ENCODE measurements at regions not wholly inside any gene's neighbourhood (a gene's known extent, or its start where the extent isn't known, plus 50 kb on each side); places are given as distances from the start of the nearest gene placed in this dataset.

- no peaks in the 10 kb centered on the region for H3K27me3 ChIP-seq (ENCODE audit: control insufficient read depth, insufficient read depth)
- no peak for ATAC-seq
- intact Hi-C loops (cut with DNase I), result no loop called here
- WGBS, result 61% methylated on average over 2 of the region's 2 CpGs
- H3K4me1 ChIP-seq (ENCODE audit: control insufficient read depth, insufficient read depth, low read length), result peaks cover 5% of the 10 kb centered on the region
- DNase-seq, result no peak
- no peak overlapping the region for H3K27ac ChIP-seq (ENCODE audit: low read length)
- no peak overlapping the region for H3K4me3 ChIP-seq (ENCODE audit: low read length)
- no peaks in the 10 kb centered on the region for H3K9me3 ChIP-seq (ENCODE audit: control insufficient read depth, low read length)
Observed at GRCh38 chr16:56022818-56023217, 147.6 kb upstream of the CES5A start.

DNA sequence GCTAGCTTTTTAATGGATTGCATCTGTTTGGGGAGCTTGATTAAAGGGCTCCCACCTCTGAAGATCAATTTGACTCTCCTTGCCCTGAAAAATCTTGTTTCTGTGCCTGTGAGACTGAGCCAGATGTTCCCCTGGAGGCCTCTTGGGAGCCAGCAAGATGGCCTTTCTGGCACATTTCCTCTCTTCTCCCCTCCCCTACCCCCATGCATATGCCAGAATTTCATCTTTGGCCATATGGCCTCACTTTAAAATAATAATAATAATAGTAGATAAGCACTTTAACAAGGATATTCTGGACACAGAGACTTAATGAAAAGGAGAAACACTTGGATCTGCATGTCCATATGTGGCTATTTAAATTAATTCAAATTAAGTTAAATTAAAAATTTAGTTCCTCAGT lies 144.1 kb upstream of the CES5A start:
- Histone ChIP-seq H3K27me3 (ENCODE audit: control insufficient read depth, insufficient read depth) (no peaks in the 10 kb centered on the region), H3K4me3 (ENCODE audit: low read length) (no peak overlapping the region), H3K27ac (ENCODE audit: low read length) (no peak overlapping the region), H3K4me1 (ENCODE audit: control insufficient read depth, insufficient read depth, low read length) (peaks cover 5% of the 10 kb centered on the region), H3K9me3 (ENCODE audit: control insufficient read depth, low read length) (no peaks in the 10 kb centered on the region)
- intact Hi-C loops (cut with DNase I), result no loop called here
- no peak for ATAC-seq
- no peak for DNase-seq

DNA sequence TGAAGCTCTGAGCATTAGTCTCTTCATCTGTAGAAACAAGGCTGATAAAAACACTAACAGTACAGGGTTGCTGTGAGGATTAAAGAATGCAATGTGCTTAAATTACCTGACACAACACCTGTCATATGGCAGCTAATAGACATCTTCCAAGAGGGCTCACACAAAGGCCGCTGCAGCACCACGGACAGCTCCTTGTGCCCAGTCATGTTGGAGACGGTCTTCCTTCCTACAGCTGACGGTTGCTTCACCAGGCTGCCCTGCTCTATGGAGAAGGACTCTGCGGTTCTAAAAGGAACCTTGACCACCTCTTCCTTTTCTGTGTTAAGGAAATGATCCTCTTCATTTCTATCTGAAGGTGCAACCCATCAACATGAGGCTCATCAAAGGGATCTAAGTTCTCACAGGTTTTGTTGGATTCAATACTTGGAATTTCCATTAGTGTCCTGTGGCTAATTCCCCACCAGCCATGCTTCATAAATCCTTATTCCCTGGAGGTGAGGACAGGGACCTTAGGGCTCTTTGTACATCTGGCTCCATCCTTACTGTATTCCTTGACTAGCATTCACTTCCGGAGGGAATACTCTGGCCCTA lies 138.9 kb upstream of the CES5A start:
- Histone ChIP-seq H3K27me3 (ENCODE audit: control insufficient read depth, insufficient read depth) (no peaks in the 10 kb centered on the region), H3K4me1 (ENCODE audit: control insufficient read depth, insufficient read depth, low read length) (peaks cover 3% of the 10 kb centered on the region), H3K4me3 (ENCODE audit: low read length) (no peak overlapping the region), H3K27ac (ENCODE audit: low read length) (no peak overlapping the region), H3K9me3 (ENCODE audit: control insufficient read depth, low read length) (no peaks in the 10 kb centered on the region)
- WGBS, result 22% methylated on average over 6 of the region's 6 CpGs
- intact Hi-C loops (cut with DNase I), result no loop called here
- DNase-seq (peak; percentile 57 to 89 (median 84)), ATAC-seq (no peak)

DNA sequence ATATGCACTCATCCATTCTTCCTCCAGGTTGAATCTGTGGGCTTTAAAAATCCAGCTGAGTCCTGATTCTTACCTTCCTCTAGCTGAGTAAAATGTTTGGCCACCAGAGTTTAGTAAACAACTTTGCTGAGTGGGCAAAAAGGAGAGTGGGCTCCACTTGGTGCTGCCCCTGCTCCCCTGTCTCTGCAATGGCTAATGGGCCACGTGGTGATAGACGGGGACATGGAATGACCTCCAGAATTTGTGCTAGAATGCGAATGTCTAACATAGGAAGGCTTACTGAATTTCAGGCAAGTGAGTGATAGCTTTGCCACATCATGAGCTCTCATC lies 137.3 kb upstream of the CES5A start:
- H3K27ac ChIP-seq (ENCODE audit: low read length), result no peak overlapping the region
- no peak overlapping the region for H3K4me3 ChIP-seq (ENCODE audit: low read length)
- 44% methylated on average over 3 of the region's 3 CpGs for WGBS
- ATAC-seq, result no peak
- H3K9me3 ChIP-seq (ENCODE audit: control insufficient read depth, low read length), result no peaks in the 10 kb centered on the region
- no peaks in the 10 kb centered on the region for H3K4me1 ChIP-seq (ENCODE audit: control insufficient read depth, insufficient read depth, low read length)
- no peak for DNase-seq
- H3K27me3 ChIP-seq (ENCODE audit: control insufficient read depth, insufficient read depth), result no peaks in the 10 kb centered on the region
- intact Hi-C loops (cut with DNase I), result no loop called here

DNA sequence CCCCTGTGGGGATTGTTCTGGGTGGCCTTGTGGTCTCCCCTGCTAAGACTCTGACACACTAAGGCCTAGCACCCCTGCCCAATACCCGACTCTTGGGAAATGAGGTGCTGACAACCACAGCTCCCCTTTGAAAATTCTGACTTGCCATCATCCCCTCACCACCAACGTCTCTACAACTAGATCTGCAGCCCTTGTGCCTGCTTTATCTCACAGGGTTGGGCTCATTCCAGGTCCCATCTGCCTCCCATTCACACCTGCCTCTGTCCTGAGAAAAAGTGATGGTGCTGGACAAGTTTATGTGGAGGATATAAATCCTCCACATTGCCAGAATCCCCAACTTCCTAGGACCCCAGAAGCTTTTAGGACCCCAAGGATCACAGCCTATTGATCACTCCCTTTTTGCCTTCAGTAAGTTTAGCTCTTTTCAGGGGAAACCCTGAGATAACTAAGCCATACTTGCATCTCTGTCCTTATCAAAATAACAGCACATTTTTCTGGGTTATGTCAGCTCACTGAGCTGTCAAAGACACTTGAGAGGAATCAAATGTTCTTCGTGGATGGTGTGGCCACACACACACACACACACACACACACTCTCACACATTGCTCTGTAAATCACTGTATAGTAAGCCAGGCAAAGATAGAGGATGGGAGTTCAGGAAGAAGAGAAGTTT lies 136.8 kb upstream of the CES5A start:
- intact Hi-C loops (cut with DNase I), result no loop called here
- Histone ChIP-seq H3K4me3 (ENCODE audit: low read length) (no peak overlapping the region), H3K4me1 (ENCODE audit: control insufficient read depth, insufficient read depth, low read length) (no peaks in the 10 kb centered on the region), H3K27me3 (ENCODE audit: control insufficient read depth, insufficient read depth) (no peaks in the 10 kb centered on the region), H3K9me3 (ENCODE audit: control insufficient read depth, low read length) (no peaks in the 10 kb centered on the region), H3K27ac (ENCODE audit: low read length) (no peak overlapping the region)
- DNase-seq (peak; percentile 18 to 57 (median 52)), ATAC-seq (peak; percentile 71 to 77)
- 23% methylated on average over 3 of the region's 3 CpGs for WGBS

GRCh38 chr16:56005958-56006357 lies 130.8 kb upstream of the CES5A start:
- Histone ChIP-seq H3K4me1 (ENCODE audit: control insufficient read depth, insufficient read depth, low read length) (no peaks in the 10 kb centered on the region), H3K27me3 (ENCODE audit: control insufficient read depth, insufficient read depth) (no peaks in the 10 kb centered on the region), H3K27ac (ENCODE audit: low read length) (no peak overlapping the region), H3K9me3 (ENCODE audit: control insufficient read depth, low read length) (no peaks in the 10 kb centered on the region), H3K4me3 (ENCODE audit: low read length) (no peak overlapping the region)
- ATAC-seq, result no peak
- intact Hi-C loops (cut with DNase I), result no loop called here
- 62% methylated on average over 1 of the region's 1 CpG for WGBS
- DNase-seq, result no peak

- H3K4me1 ChIP-seq (ENCODE audit: control insufficient read depth, insufficient read depth, low read length), result no peaks in the 10 kb centered on the region
- no peak overlapping the region for H3K4me3 ChIP-seq (ENCODE audit: low read length)
- no peak overlapping the region for H3K27ac ChIP-seq (ENCODE audit: low read length)
- WGBS, result 45% methylated on average over 1 of the region's 1 CpG
- DNase-seq (no peak), ATAC-seq (no peak)
- no peaks in the 10 kb centered on the region for H3K27me3 ChIP-seq (ENCODE audit: control insufficient read depth, insufficient read depth)
- H3K9me3 ChIP-seq (ENCODE audit: control insufficient read depth, low read length), result no peaks in the 10 kb centered on the region
- intact Hi-C loops (cut with DNase I), result no loop called here
Observed at GRCh38 chr16:55999683-56000082, 124.5 kb upstream of the CES5A start.

GRCh38 chr16:55993088-55993487 lies 117.9 kb upstream of the CES5A start:
- ATAC-seq (no peak), DNase-seq (no peak)
- intact Hi-C loops (cut with DNase I), result no loop called here
- Histone ChIP-seq H3K4me3 (ENCODE audit: low read length) (no peak overlapping the region), H3K27me3 (ENCODE audit: control insufficient read depth, insufficient read depth) (no peaks in the 10 kb centered on the region), H3K4me1 (ENCODE audit: control insufficient read depth, insufficient read depth, low read length) (no peaks in the 10 kb centered on the region), H3K27ac (ENCODE audit: low read length) (no peak overlapping the region), H3K9me3 (ENCODE audit: control insufficient read depth, low read length) (no peaks in the 10 kb centered on the region)
- WGBS, result 88% methylated on average over 3 of the region's 3 CpGs

GRCh38 chr16:55992551-55992950 lies 117.4 kb upstream of the CES5A start:
- H3K27ac ChIP-seq (ENCODE audit: low read length), result no peak overlapping the region
- H3K9me3 ChIP-seq (ENCODE audit: control insufficient read depth, low read length), result no peaks in the 10 kb centered on the region
- ATAC-seq (no peak), DNase-seq (no peak)
- H3K4me3 ChIP-seq (ENCODE audit: low read length), result no peak overlapping the region
- H3K4me1 ChIP-seq (ENCODE audit: control insufficient read depth, insufficient read depth, low read length), result no peaks in the 10 kb centered on the region
- WGBS, result 34% methylated on average over 1 of the region's 1 CpG
- intact Hi-C loops (cut with DNase I), result no loop called here
- no peaks in the 10 kb centered on the region for H3K27me3 ChIP-seq (ENCODE audit: control insufficient read depth, insufficient read depth)

GRCh38 chr16:55991843-55992242 lies 116.7 kb upstream of the CES5A start:
- Histone ChIP-seq H3K27me3 (ENCODE audit: control insufficient read depth, insufficient read depth) (no peaks in the 10 kb centered on the region), H3K4me3 (ENCODE audit: low read length) (no peak overlapping the region), H3K27ac (ENCODE audit: low read length) (no peak overlapping the region), H3K9me3 (ENCODE audit: control insufficient read depth, low read length) (no peaks in the 10 kb centered on the region), H3K4me1 (ENCODE audit: control insufficient read depth, insufficient read depth, low read length) (no peaks in the 10 kb centered on the region)
- intact Hi-C loops (cut with DNase I), result no loop called here
- 43% methylated on average over 2 of the region's 2 CpGs for WGBS
- DNase-seq, result no peak
- ATAC-seq, result no peak

GRCh38 chr16:55989569-55989907 lies 114.4 kb upstream of the CES5A start:
- Histone ChIP-seq H3K9me3 (ENCODE audit: control insufficient read depth, low read length) (no peaks in the 10 kb centered on the region), H3K4me1 (ENCODE audit: control insufficient read depth, insufficient read depth, low read length) (no peaks in the 10 kb centered on the region), H3K27me3 (ENCODE audit: control insufficient read depth, insufficient read depth) (no peaks in the 10 kb centered on the region), H3K27ac (ENCODE audit: low read length) (no peak overlapping the region), H3K4me3 (ENCODE audit: low read length) (no peak overlapping the region)
- WGBS, result 97% methylated on average over 18 of the region's 18 CpGs
- DNase-seq (peak in 1 of 3 donors; percentile 41), ATAC-seq (no peak)
- intact Hi-C loops (cut with DNase I), result no loop called here
